ENCODE measurements at regions not wholly inside any gene's neighbourhood (a gene's known extent, or its start where the extent isn't known, plus 50 kb on each side); places are given as distances from the start of the nearest gene placed in this dataset.

DNA sequence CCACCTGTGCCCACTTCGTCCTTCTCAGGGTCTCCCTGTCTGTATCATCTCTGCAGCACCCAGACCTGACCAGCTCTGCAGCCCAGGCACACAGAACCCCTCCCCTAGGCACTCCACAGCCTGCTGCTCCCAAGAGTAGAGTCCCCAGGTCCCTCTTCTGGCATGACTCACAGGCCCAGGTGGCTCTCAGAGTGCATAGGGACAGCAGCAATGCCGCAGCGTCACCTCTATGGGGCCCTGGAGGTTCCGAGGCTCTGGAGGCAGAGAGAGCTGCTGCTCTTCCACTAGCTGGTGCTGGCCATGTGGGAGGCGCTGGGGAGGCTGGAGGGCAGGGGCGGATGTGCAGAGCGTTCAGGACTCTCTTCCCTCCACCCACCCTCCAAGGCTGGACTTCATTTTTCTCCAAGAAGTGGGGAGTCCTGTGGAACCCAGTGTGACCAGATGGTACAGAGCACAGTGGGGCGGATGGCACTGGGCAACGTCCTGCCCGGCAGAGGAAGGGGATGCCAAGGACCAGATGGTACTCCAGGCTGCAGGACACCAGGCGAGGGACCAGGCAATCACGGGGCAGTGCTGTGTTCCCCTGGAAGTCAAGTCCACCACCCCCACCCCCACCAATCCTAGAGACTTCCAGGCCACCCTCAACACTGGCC, 151.7 kb downstream of the RBFOX3 start:
- Histone ChIP-seq H3K27ac (ENCODE audit: low read length) (no peak overlapping the region), H3K4me2 (ENCODE audit: low read length) (no peak overlapping the region), H3K27me3 (ENCODE audit: insufficient read depth, low read depth, low read length) (no peaks in the 10 kb centered on the region), H3K9me3 (ENCODE audit: low read length) (no peaks in the 10 kb centered on the region), H3K36me3 (ENCODE audit: insufficient read depth, low read length) (no peaks in the 10 kb centered on the region), H3K4me3 (ENCODE audit: low read length) (no peak overlapping the region), H2AFZ (ENCODE audit: low read depth, low read length) (no peak overlapping the region), H3F3A (ENCODE audit: insufficient read depth, low read length, poor library complexity, severe bottlenecking) (no peaks in the 10 kb centered on the region), H3K9me2 (ENCODE audit: insufficient read depth, low read length) (no peaks in the 10 kb centered on the region), H3K9ac (ENCODE audit: low read length) (no peak overlapping the region), H3K79me2 (replicated peaks; ENCODE audit: insufficient read depth, low read length) (no peaks in the 10 kb centered on the region), H4K20me1 (ENCODE audit: insufficient read depth) (no peaks in the 10 kb centered on the region)
- TF ChIP-seq EZH2 (IDR thresholded peaks at IDR 0.05; ENCODE audit: borderline replicate concordance, insufficient read depth, low read length, poor library complexity, severe bottlenecking) (no peak), TAF1 (IDR thresholded peaks at IDR 0.05; ENCODE audit: low read depth) (no peak), RAD21 (conservative IDR thresholded peaks at IDR 0.05) (no peak)

DNA sequence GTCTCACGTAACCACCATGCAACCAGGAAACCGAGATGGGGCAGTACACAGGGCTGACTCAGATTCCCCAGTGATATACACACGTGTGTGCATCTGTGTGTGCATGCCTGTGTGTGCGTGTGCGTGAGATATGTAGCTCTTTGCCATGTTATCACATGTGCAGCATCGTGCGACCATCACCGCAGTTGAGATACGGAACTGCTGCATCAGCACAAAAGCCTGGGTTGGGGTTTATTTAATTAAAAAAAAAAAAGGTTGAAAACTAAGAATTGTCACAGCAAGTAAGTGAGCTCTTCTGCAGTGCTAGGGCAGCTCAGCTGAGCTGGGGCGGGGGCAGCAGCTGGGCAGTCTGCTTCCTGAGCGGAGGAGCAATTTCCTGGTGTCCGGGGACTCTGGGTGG, 152.5 kb downstream of the RBFOX3 start:
- Histone ChIP-seq H3K4me2 (ENCODE audit: low read length) (no peak overlapping the region), H3K9me2 (ENCODE audit: insufficient read depth, low read length) (no peaks in the 10 kb centered on the region), H3F3A (ENCODE audit: insufficient read depth, low read length, poor library complexity, severe bottlenecking) (no peaks in the 10 kb centered on the region), H4K20me1 (ENCODE audit: insufficient read depth) (no peaks in the 10 kb centered on the region), H3K4me3 (ENCODE audit: low read length) (no peak overlapping the region), H3K9ac (ENCODE audit: low read length) (no peak overlapping the region), H3K79me2 (replicated peaks; ENCODE audit: insufficient read depth, low read length) (no peaks in the 10 kb centered on the region), H3K9me3 (ENCODE audit: low read length) (no peaks in the 10 kb centered on the region), H3K36me3 (ENCODE audit: insufficient read depth, low read length) (no peaks in the 10 kb centered on the region), H3K27me3 (ENCODE audit: insufficient read depth, low read depth, low read length) (no peaks in the 10 kb centered on the region), H2AFZ (ENCODE audit: low read depth, low read length) (no peak overlapping the region), H3K27ac (ENCODE audit: low read length) (no peak overlapping the region)
- TF ChIP-seq, protein P1, sequence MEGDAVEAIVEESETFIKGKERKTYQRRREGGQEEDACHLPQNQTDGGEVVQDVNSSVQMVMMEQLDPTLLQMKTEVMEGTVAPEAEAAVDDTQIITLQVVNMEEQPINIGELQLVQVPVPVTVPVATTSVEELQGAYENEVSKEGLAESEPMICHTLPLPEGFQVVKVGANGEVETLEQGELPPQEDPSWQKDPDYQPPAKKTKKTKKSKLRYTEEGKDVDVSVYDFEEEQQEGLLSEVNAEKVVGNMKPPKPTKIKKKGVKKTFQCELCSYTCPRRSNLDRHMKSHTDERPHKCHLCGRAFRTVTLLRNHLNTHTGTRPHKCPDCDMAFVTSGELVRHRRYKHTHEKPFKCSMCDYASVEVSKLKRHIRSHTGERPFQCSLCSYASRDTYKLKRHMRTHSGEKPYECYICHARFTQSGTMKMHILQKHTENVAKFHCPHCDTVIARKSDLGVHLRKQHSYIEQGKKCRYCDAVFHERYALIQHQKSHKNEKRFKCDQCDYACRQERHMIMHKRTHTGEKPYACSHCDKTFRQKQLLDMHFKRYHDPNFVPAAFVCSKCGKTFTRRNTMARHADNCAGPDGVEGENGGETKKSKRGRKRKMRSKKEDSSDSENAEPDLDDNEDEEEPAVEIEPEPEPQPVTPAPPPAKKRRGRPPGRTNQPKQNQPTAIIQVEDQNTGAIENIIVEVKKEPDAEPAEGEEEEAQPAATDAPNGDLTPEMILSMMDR (IDR thresholded peaks at IDR 0.05; ENCODE audit: poor library complexity, severe bottlenecking): no peak
- TF ChIP-seq MXI1 (conservative IDR thresholded peaks at IDR 0.05; ENCODE audit: poor library complexity, severe bottlenecking): no peak
- TF ChIP-seq EP300 (conservative IDR thresholded peaks at IDR 0.05; ENCODE audit: poor library complexity, severe bottlenecking): no peak
- no peak for TF ChIP-seq EZH2 (IDR thresholded peaks at IDR 0.05; ENCODE audit: borderline replicate concordance, insufficient read depth, low read length, poor library complexity, severe bottlenecking)
- no peak for TF ChIP-seq SMC3 (conservative IDR thresholded peaks at IDR 0.05; ENCODE audit: poor library complexity)
- TF ChIP-seq POLR2AphosphoS5 (IDR thresholded peaks at IDR 0.05): no peak
- TF ChIP-seq, protein P2, sequence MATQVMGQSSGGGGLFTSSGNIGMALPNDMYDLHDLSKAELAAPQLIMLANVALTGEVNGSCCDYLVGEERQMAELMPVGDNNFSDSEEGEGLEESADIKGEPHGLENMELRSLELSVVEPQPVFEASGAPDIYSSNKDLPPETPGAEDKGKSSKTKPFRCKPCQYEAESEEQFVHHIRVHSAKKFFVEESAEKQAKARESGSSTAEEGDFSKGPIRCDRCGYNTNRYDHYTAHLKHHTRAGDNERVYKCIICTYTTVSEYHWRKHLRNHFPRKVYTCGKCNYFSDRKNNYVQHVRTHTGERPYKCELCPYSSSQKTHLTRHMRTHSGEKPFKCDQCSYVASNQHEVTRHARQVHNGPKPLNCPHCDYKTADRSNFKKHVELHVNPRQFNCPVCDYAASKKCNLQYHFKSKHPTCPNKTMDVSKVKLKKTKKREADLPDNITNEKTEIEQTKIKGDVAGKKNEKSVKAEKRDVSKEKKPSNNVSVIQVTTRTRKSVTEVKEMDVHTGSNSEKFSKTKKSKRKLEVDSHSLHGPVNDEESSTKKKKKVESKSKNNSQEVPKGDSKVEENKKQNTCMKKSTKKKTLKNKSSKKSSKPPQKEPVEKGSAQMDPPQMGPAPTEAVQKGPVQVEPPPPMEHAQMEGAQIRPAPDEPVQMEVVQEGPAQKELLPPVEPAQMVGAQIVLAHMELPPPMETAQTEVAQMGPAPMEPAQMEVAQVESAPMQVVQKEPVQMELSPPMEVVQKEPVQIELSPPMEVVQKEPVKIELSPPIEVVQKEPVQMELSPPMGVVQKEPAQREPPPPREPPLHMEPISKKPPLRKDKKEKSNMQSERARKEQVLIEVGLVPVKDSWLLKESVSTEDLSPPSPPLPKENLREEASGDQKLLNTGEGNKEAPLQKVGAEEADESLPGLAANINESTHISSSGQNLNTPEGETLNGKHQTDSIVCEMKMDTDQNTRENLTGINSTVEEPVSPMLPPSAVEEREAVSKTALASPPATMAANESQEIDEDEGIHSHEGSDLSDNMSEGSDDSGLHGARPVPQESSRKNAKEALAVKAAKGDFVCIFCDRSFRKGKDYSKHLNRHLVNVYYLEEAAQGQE (IDR thresholded peaks at IDR 0.05; ENCODE audit: borderline replicate concordance): no peak
- no peak for TF ChIP-seq RAD21 (conservative IDR thresholded peaks at IDR 0.05)
- no peak for TF ChIP-seq TAF1 (IDR thresholded peaks at IDR 0.05; ENCODE audit: low read depth)

Measured in neural cell (in vitro differentiated cells).